IMR-90 (cell line): ENCODE measurements at regions not wholly inside any gene's neighbourhood (a gene's known extent, or its start where the extent isn't known, plus 50 kb on each side); places are given as distances from the start of the nearest gene placed in this dataset.

Source experiments
- ATAC-seq: fragments of 200-7000 bp; cut with Tn5 transposase; 2 replicates; pipeline ENCODE4 v1.9.1; 2020; ENCODE audit warnings: low read depth, mild to moderate bottlenecking, moderate library complexity
- BruUV-seq: library from RNA; stranded (reverse); fragments of 400-500 nt; replicated peaks from 2 replicates; lab custom pipeline; 2021; lab: Mats Ljungman, UMichigan
- CTCF ChIA-PET: fragments of 300-600 bp; formaldehyde crosslinking; extraction: SDS; loops from one replicate; lab custom pipeline; 2021; ENCODE audit warnings: antibody characterized with exemption; lab: Yijun Ruan, JAX
- POLR2A ChIA-PET: fragments of 300-600 bp; sonication (Branson Sonifier 250); formaldehyde crosslinking; loops from one replicate; lab custom pipeline; 2022; ENCODE audit warnings: antibody characterized with exemption; ENCODE audit not compliant: unreplicated experiment; lab: Charles Lee
- DNase-seq: peaks from one replicate; pipeline ENCODE4 v3.0.0; 2013
- H2AFZ ChIP-seq: replicated peaks from 2 replicates; pipeline ENCODE3; 2013; ENCODE audit warnings: low read length, mild to moderate bottlenecking; ENCODE audit not compliant: poor library complexity
- H2AK5ac ChIP-seq: 2 replicates; pipeline ENCODE4 v1.6.1; 2013; ENCODE audit warnings: low read depth, low read length, inconsistent platforms
- H2AK9ac ChIP-seq: replicated peaks from 2 replicates; pipeline ENCODE3; 2013; ENCODE audit warnings: mild to moderate bottlenecking, low read depth, low read length, moderate library complexity; ENCODE audit not compliant: poor library complexity
- H2BK120ac ChIP-seq: 2 replicates; pipeline ENCODE4 v1.6.1; 2013; ENCODE audit warnings: low read depth, low read length, inconsistent platforms
- H2BK15ac ChIP-seq: 3 replicates; pipeline ENCODE4 v1.6.1; 2013; ENCODE audit warnings: low read depth, low read length, inconsistent platforms
- H2BK20ac ChIP-seq: 2 replicates; pipeline ENCODE4 v1.6.1; 2013; ENCODE audit warnings: low read depth, mild to moderate bottlenecking, inconsistent platforms, low read length, moderate library complexity
- H2BK5ac ChIP-seq: 2 replicates; pipeline ENCODE4 v1.6.1; 2013; ENCODE audit warnings: mild to moderate bottlenecking, low read depth, low read length, inconsistent platforms; ENCODE audit not compliant: poor library complexity, severe bottlenecking
- H3K14ac ChIP-seq: replicated peaks from 2 replicates; pipeline ENCODE4 v1.6.1; 2013; ENCODE audit warnings: low read depth, low read length, inconsistent platforms
- H3K18ac ChIP-seq: 2 replicates; pipeline ENCODE4 v1.6.1; 2013; ENCODE audit warnings: low read depth, low read length, control low read depth
- H3K23ac ChIP-seq: 2 replicates; pipeline ENCODE4 v1.6.1; 2013; ENCODE audit warnings: low read depth, low read length, inconsistent platforms
- H3K27ac ChIP-seq: 2 replicates; pipeline ENCODE4 v1.5.1; 2013; ENCODE audit warnings: mild to moderate bottlenecking, control low read depth, low read length; ENCODE audit not compliant: insufficient read depth
- H3K27me3 ChIP-seq: 2 replicates; pipeline ENCODE4 v1.6.1; 2013; ENCODE audit warnings: low read length; ENCODE audit not compliant: control insufficient read depth, insufficient read depth
- H3K36me3 ChIP-seq: 2 replicates; pipeline ENCODE4 v1.6.1; 2013; ENCODE audit warnings: low read length, mixed read lengths; ENCODE audit not compliant: control insufficient read depth, insufficient read depth
- H3K4ac ChIP-seq: 2 replicates; pipeline ENCODE4 v1.6.1; 2013; ENCODE audit warnings: low read depth, low read length, inconsistent platforms
- H3K4me1 ChIP-seq: 2 replicates; pipeline ENCODE4 v1.6.1; 2013; ENCODE audit warnings: low read length, mixed read lengths; ENCODE audit not compliant: control insufficient read depth, insufficient read depth
- H3K4me2 ChIP-seq: 2 replicates; pipeline ENCODE4 v1.6.1; 2013; ENCODE audit warnings: low read depth, mild to moderate bottlenecking, control low read depth, low read length, moderate library complexity
- H3K4me3 ChIP-seq: 2 replicates; pipeline ENCODE4 v1.5.1; 2013; ENCODE audit warnings: low read depth, mild to moderate bottlenecking, control low read depth, low read length, moderate library complexity; ENCODE audit not compliant: insufficient read depth
- H3K56ac ChIP-seq: 2 replicates; pipeline ENCODE4 v1.6.1; 2013; ENCODE audit warnings: low read length, inconsistent platforms; ENCODE audit not compliant: insufficient read depth; ENCODE audit errors: extremely low read depth
- H3K79me1 ChIP-seq, 2 experiments: 2 replicates each; pipeline ENCODE4 v1.6.1; 2013; ENCODE audit warnings: low read length in 2 of 2, inconsistent platforms in 1 of 2, low read depth in 1 of 2
- H3K9ac ChIP-seq: 2 replicates; pipeline ENCODE4 v1.6.1; 2013; ENCODE audit warnings: low read depth, low read length, control low read depth
- H3K9me1 ChIP-seq: 2 replicates; pipeline ENCODE4 v1.6.1; 2013; ENCODE audit warnings: low read length, inconsistent platforms; ENCODE audit not compliant: insufficient read depth
- H3K9me3 ChIP-seq: 2 replicates; pipeline ENCODE4 v1.6.1; 2013; ENCODE audit warnings: low read length; ENCODE audit not compliant: control insufficient read depth, insufficient read depth
- H4K20me1 ChIP-seq: 2 replicates; pipeline ENCODE4 v1.6.1; 2013; ENCODE audit warnings: low read length, inconsistent platforms; ENCODE audit not compliant: insufficient read depth
- H4K5ac ChIP-seq: 2 replicates; pipeline ENCODE4 v1.6.1; 2013; ENCODE audit warnings: mild to moderate bottlenecking, low read depth, low read length, control low read depth
- H4K8ac ChIP-seq, 2 experiments: 2 replicates each; pipeline ENCODE4 v1.6.1; 2013; ENCODE audit warnings: low read depth in 2 of 2, low read length in 2 of 2, control low read depth in 1 of 2, inconsistent platforms in 1 of 2
- H4K91ac ChIP-seq: 2 replicates; pipeline ENCODE4 v1.6.1; 2013; ENCODE audit warnings: low read depth, low read length, inconsistent platforms; ENCODE audit not compliant: insufficient read depth
- BHLHE40 ChIP-seq: fragments of 150-350 bp; IDR thresholded peaks from 2 replicates; pipeline ENCODE4 v1.6.1; 2016; ENCODE audit warnings: mild to moderate bottlenecking, low read depth, low read length
- CEBPB ChIP-seq: IDR thresholded peaks from 2 replicates; pipeline ENCODE4 v1.6.1; 2012; ENCODE audit warnings: low read depth, low read length, improper control_type of control experiment
- CHD1 ChIP-seq: IDR thresholded peaks from 2 replicates; pipeline ENCODE4 v1.6.1; 2012; ENCODE audit warnings: low read depth, low read length, improper control_type of control experiment
- CTCF ChIP-seq: conservative IDR thresholded peaks from 2 replicates; pipeline ENCODE4 v1.5.1; 2012; ENCODE audit warnings: mild to moderate bottlenecking, low read depth, low read length, improper control_type of control experiment
- FOS ChIP-seq: fragments of 150-350 bp; IDR thresholded peaks from 2 replicates; pipeline ENCODE4 v1.6.1; 2016; ENCODE audit warnings: low read depth, low read length
- MAZ ChIP-seq: IDR thresholded peaks from 2 replicates; pipeline ENCODE4 v1.6.1; 2012; ENCODE audit warnings: low read depth, mild to moderate bottlenecking, low read length, improper control_type of control experiment, moderate library complexity, borderline replicate concordance
- POLR2A ChIP-seq: IDR thresholded peaks from 2 replicates; pipeline ENCODE4 v1.6.1; 2012; ENCODE audit warnings: mild to moderate bottlenecking, low read depth, low read length
- RAD21 ChIP-seq: IDR thresholded peaks from 2 replicates; pipeline ENCODE4 v1.6.1; 2012; ENCODE audit warnings: low read length, improper control_type of control experiment
- RCOR1 ChIP-seq: IDR thresholded peaks from 2 replicates; pipeline ENCODE4 v1.6.1; 2012; ENCODE audit warnings: mild to moderate bottlenecking, low read length, improper control_type of control experiment; ENCODE audit not compliant: insufficient replicate concordance
- RFX5 ChIP-seq: IDR thresholded peaks from 2 replicates; pipeline ENCODE4 v1.8.0; 2012; ENCODE audit warnings: low read depth, mild to moderate bottlenecking, low read length, moderate library complexity
- WGBS, 2 experiments: methylation state at CpG; one replicate each; pipeline versions ENCODE4 v1.1.5 to v1.1.7; 2013; ENCODE audit warnings: missing lambda C conversion rate in 2 of 2; ENCODE audit not compliant: insufficient read length in 1 of 2; ENCODE audit errors: extremely low coverage in 2 of 2; 5-methylcytosine and 5-hydroxymethylcytosine counted together
- dilution Hi-C: fragments of 300-500 bp; cut with HindIII; formaldehyde crosslinking; loops from one replicate; pipeline ENCODE4 v1.14.3; 2018; ENCODE audit warnings: low sequenced_read_pairs; ENCODE audit not compliant: unreplicated experiment
- in situ Hi-C: fragments of 300-500 bp; cut with MboI; formaldehyde crosslinking; loops from 3 replicates; pipeline ENCODE4 v1.14.3; 2019; ENCODE audit warnings: low sequenced_read_pairs, inconsistent platforms, mixed read lengths
- intact Hi-C: fragments of 100-400 bp; cut with micrococcal nuclease; formaldehyde crosslinking; loops from 2 replicates; pipeline ENCODE4 v1.10.0; 2022
- TF ChIP-seq, protein P1 (sequence below): fragments of 150-350 bp; IDR thresholded peaks from 2 replicates; pipeline ENCODE4 v1.6.1; 2016; ENCODE audit warnings: low read depth, mild to moderate bottlenecking, low read length, moderate library complexity, borderline replicate concordance
- TF ChIP-seq, protein P2 (sequence below): fragments of 150-350 bp; IDR thresholded peaks from 2 replicates; pipeline ENCODE4 v1.6.1; 2017; ENCODE audit warnings: mild to moderate bottlenecking, antibody characterized with exemption, low read length, low read depth

GRCh38 chrX:121455890-121456289 is 408.5 kb downstream of the GLUD2 start:
- H4K91ac ChIP-seq = no peak overlapping the region
- DNase-seq (no peak), ATAC-seq (no peak)
- H4K5ac ChIP-seq = no peak overlapping the region
- no peak overlapping the region for H3K14ac ChIP-seq
- dilution Hi-C loops (no loop called here), intact Hi-C loops (no loop called here), in situ Hi-C loops (no loop called here)
- H2AK9ac ChIP-seq = no peak overlapping the region
- no CpG with 5 or more reads among the region's 1 CpG for WGBS, 2 experiments
- no peak for TF ChIP-seq CHD1
- no peak for TF ChIP-seq BHLHE40
- no peak for TF ChIP-seq RFX5
- no peak for TF ChIP-seq MAZ
- no peak for TF ChIP-seq CEBPB
- TF ChIP-seq, protein P1, sequence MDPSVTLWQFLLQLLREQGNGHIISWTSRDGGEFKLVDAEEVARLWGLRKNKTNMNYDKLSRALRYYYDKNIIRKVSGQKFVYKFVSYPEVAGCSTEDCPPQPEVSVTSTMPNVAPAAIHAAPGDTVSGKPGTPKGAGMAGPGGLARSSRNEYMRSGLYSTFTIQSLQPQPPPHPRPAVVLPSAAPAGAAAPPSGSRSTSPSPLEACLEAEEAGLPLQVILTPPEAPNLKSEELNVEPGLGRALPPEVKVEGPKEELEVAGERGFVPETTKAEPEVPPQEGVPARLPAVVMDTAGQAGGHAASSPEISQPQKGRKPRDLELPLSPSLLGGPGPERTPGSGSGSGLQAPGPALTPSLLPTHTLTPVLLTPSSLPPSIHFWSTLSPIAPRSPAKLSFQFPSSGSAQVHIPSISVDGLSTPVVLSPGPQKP = no peak
- TF ChIP-seq RCOR1 = no peak
- TF ChIP-seq POLR2A = no peak
- no peak for TF ChIP-seq CTCF
- TF ChIP-seq, protein P2, sequence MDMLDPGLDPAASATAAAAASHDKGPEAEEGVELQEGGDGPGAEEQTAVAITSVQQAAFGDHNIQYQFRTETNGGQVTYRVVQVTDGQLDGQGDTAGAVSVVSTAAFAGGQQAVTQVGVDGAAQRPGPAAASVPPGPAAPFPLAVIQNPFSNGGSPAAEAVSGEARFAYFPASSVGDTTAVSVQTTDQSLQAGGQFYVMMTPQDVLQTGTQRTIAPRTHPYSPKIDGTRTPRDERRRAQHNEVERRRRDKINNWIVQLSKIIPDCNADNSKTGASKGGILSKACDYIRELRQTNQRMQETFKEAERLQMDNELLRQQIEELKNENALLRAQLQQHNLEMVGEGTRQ = no peak
- TF ChIP-seq RAD21 = no peak
- TF ChIP-seq FOS = no peak
- H3K4me1 ChIP-seq = no peaks in the 10 kb centered on the region
- H3K27me3 ChIP-seq = no peaks in the 10 kb centered on the region
- no peak overlapping the region for H2AFZ ChIP-seq
- CTCF ChIA-PET = no interaction called here
- no peak overlapping the region for H3K4me2 ChIP-seq
- no peak overlapping the region for H3K9ac ChIP-seq
- H3K23ac ChIP-seq = no peak overlapping the region
- no peak overlapping the region for H3K4ac ChIP-seq
- H2BK5ac ChIP-seq = no peak overlapping the region
- no peak overlapping the region for H4K8ac ChIP-seq
- H3K56ac ChIP-seq = no peak overlapping the region
- H3K9me3 ChIP-seq = no peaks in the 10 kb centered on the region
- H3K36me3 ChIP-seq = no peaks in the 10 kb centered on the region
- H3K18ac ChIP-seq = no peak overlapping the region
- H3K4me3 ChIP-seq = no peak overlapping the region
- no peak overlapping the region for H2BK15ac ChIP-seq
- H2AK5ac ChIP-seq = no peak overlapping the region
- H2BK20ac ChIP-seq = no peak overlapping the region
- POLR2A ChIA-PET = no interaction called here
- BruUV-seq = no TSS peak
- H3K9me1 ChIP-seq = no peaks in the 10 kb centered on the region
- H3K79me1 ChIP-seq = no peaks in the 10 kb centered on the region
- H4K20me1 ChIP-seq = no peaks in the 10 kb centered on the region
- no peak overlapping the region for H2BK120ac ChIP-seq
- no peak overlapping the region for H3K27ac ChIP-seq
